ENCODE measurements at regions not wholly inside any gene's neighbourhood (a gene's known extent, or its start where the extent isn't known, plus 50 kb on each side); places are given as distances from the start of the nearest gene placed in this dataset.
A peak's percentile ranks its signal among the peaks of the same experiment; 100 is the strongest.
"Not testable (repeated sequence)": the region's sequence is repeated elsewhere in the genome, so short reads cannot be mapped to it uniquely, and the experiment has no call there.

DNA sequence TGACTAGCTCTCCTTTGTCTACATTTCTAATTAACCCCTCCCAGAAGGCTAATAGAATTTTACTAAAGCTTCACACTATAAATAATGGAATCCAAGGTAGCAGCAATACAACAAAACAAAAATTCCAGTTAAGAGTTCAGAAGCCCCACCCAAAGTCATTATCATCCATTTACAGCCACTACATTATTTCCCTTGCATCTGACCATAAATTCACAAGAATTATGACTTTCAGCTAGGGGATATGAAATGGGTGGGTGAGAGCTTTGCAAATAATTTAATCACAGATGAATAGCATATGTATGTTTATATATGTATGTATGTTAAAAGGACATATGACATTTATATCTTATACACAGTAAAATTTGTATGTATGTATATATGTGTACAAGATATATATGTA, 65.3 kb upstream of the PTGDR start:
- no peak for DNase-seq (ENCODE audit: low read depth in 4 of 4, low spot score in 2 of 4)

DNA sequence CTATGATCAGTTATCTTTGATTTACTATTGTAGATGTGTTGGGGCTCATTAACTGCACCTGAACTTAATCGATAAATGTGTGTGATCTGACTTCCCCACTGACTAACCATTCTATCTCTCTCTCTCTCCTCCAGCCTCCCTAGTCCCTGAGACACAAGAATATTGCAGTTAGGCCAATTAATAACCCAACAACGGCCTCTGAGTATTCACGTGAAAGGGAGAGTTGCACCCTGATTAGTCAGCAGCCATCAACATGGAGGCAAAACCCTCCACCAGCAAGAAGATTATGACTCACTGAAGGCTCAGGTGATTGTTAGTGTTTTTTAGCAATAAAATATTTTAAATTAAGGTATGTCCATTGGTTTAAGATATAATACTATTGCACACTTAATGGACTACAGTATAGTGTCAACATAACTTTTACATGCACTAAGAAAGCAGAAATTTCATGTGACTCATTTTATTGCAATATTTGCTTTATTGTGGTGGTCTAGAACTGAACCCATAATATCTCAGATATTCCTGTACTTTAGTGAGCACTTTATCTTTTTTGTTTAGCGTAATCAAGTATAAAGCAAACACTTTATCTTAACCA, 77.1 kb upstream of the PTGDR start:
- DNase-seq (ENCODE audit: low read depth in 4 of 4, low spot score in 2 of 4): no peak

DNA sequence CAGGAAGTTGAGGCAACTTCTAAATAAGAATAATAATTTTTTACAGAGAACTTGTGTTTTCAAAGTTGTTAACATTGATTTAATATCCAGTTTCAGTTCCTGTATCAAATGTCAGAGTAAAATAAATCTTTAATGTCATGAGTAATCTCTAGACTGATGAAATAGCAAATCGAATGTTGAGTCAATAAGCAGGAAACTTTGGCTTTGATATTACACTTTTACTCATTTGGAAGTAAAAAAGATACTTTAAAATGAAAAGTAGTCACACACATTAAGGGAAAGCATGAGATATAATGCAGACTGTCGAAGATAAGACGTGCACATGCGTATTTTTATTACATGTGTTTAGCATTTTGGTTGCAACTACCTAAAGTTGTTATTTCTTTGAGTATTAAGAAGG, 78.2 kb upstream of the PTGDR start:
- DNase-seq (ENCODE audit: low read depth in 4 of 4, low spot score in 2 of 4): no peak

DNA sequence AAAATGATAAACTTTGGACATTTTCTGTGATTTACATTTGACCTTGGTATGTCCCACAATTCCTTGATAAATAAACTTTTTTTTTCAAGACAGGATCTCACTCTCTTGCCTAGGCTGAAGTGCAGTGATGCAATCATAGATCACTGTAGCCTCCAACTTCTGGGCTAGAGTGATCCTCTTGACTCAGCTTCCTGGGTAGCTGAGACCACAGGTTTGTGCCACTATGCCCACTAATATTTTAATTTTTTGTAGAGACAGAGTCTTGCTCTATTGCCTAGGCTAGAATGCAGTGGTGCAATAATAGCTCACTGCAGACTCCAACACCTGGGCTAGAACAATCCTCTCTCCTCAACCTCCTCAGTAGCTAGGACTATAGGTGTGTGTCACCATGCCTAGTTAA, 79.1 kb upstream of the PTGDR start:
- DNase-seq (ENCODE audit: low read depth in 4 of 4, low spot score in 2 of 4): no peak

DNA sequence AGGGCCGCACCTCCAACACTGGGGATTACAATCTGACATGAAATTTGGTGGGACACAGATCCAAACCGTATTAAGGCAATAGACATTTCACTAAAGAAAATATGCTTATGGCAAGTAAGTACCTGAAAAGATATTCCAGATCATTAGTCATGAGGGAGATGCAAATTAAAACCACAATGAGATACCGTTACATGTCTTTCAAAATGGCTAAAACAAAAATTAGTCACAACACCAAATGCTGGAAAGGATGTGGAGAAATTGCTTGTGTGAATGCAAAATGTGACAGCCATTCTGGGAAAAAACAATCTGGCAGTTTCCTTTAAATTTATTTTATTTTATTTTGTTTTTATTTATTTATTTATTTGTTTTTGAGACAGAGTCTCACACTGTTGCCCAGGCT, 82.3 kb upstream of the PTGDR start:
- no peak for DNase-seq (ENCODE audit: low read depth in 4 of 4, low spot score in 2 of 4)

DNA sequence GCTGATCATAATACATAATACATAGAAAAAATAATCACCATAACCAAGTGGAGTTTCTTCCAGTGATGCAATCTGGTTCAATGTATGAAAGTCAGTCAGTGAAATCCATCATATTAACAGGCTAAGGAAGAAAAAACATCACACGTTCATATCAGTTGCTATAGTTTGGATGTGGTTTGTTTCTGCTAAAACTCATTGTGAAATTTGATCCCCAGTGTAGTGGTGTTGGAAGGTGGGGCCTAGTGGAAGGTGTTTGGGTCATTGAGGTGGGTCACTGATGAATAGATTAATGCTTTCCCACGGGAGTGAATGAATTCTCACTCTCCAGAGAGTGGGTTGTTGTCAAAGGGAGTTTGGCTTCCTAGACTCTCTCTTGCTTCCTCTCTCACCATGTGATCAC, 84.6 kb upstream of the PTGDR start:
- no peak for DNase-seq (ENCODE audit: low read depth in 4 of 4, low spot score in 2 of 4)

DNA sequence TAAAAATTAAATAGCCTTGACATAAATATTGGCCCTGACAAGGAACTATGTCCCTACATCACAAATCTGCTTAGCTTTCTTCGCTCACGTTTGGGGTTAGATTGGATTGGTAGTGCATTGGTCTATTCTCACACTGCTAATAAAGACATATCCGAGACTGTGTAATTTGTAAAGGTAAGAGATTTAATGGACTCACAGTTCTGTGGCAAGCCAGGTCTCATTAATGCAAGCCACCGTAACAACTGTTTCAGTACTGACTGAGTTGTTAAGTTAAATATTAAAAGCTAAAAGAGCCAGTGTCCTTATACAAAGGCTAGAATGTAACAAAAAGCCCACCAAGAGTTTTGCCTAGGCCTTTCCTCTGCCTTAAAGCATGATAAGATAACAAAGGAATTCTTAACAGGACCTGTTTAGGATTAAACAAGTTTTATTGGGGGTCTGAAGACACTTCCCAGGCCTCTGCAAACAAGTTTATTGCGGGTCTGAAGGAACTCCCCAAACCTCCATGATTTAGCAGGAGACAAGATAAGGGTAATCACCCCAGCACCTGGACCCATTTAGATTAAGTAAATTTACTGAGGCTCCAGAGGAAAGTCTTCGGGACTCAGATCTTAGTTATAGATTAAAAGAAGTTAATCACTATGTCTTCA, 88.2 kb upstream of the PTGDR start:
- no peak for DNase-seq (ENCODE audit: low read depth in 4 of 4, low spot score in 2 of 4)

DNA sequence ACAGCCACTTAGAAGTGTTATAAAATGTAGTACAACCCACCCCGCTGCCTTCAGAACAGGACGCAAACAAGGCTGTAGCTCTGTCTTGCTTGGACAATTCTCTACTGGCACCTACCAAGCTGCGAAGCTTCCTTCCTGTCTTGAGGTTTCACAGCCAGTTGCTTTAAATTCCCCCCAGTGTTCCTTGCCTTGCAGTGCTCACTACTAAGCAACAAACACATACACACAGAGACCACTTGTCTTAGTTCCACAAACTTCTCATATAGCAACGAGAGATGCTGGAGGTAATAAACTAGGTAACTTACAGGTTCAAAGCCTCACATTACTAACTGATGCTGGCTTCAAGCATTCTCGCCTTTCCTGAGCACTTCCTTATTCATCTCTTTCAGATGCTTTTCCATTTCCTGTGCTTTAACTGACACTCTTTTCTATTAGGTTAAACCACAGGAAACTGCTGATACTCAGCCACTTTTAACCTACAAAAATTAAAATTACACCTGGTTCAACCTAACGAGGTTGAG, 91.5 kb upstream of the PTGDR start:
- DNase-seq (ENCODE audit: low read depth in 4 of 4, low spot score in 2 of 4): no peak

DNA sequence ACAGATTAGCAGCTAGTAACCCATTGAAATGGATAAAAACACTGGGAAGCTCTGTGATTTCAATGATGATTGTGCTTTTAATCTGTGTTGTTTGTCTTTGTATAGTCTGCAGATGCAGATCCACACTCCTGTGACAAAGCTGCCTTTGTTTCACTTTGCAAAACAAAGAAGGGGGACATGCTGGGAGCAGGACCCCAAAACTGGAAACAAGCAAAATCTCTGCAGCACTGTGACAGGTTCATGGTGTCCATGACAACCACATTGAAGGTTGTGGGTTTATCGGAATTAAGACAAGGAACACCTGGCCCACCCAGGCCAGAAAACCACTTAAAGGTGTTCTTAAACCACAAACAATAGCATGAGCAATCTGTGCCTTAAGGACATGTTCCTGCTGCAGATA, 95.6 kb upstream of the PTGDR start:
- DNase-seq (ENCODE audit: low read depth in 4 of 4, low spot score in 2 of 4): not testable (repeated sequence)

DNA sequence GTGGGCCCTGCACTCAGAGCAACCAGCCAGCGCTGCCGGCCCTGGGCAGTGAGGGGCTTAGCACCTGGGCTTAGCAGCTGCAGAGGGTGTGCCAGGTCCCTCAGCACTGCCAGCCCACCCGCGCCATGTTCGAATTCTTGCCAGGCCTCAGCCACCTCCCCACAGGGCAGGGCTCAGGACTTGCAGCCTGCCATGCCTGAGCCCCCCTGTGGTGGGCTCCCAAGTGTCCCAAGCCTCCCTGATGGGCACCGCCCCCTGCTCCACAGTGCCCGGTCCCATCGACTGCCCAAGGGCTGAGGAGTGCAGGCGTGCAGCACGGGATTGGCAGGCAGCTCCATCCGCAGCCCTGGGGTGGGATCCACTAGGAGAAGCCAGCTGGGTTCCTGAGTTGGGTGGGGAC, 98.0 kb upstream of the NID2 start:
- no peak for DNase-seq (ENCODE audit: low read depth in 4 of 4, low spot score in 2 of 4)

DNA sequence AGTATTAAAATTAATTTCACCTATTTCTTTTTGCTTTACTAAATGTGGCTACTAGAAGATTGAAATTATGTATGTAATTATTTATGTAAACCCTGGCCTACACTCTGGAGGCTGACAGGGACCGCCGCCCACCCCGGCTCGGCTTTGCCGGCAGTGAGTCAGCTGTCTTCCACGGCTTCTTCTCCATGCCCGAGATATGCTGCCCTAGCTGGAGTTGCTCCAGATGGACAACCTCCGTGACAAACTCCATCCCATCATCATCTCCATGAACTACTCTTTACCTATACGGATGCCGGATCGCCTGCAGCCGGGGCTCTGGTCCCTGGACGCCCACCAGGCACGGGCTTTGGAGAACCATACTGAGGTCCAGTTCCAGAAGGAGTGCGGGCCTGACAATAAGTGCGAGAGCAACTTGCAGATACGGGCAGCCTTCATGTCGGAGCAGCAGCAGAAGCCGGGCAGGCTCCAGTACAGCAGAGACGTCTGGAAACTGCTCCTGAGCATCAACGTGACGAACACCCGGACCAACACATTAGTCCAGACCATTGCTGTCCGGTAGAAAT, 86.9 kb upstream of the NID2 start:
- DNase-seq (ENCODE audit: low read depth in 4 of 4, low spot score in 2 of 4): no peak

DNA sequence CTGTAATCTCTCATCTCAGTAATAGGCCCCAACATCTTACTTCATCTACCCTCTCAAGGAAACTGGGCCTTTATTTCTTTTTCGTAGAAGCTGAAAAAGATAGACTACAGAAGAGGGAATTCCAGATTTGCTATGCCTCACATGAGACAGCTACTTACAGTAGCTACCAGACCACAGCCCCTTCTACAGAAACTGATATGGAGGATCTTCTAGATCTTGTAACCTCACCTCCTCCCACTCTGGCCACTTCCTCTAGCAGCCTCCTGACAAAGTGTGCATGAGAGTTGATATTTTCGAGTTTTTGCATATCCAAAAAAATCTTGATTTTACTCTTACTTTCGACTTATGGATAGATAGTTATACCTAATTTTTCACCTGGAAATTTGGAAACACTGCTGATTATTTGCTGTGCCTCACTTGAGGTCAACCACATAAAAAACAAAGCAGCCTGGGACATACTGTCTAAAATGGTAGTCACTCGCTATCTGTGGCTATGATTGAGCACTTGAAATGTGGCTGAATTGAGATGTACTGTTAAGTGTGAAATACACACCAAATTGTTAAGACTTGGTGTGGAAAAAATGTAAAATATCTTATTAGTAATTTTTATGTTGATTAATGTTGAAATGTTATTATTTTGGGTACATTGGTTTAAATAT, 86.3 kb upstream of the NID2 start:
- DNase-seq (ENCODE audit: low read depth in 4 of 4, low spot score in 2 of 4): no peak

DNA sequence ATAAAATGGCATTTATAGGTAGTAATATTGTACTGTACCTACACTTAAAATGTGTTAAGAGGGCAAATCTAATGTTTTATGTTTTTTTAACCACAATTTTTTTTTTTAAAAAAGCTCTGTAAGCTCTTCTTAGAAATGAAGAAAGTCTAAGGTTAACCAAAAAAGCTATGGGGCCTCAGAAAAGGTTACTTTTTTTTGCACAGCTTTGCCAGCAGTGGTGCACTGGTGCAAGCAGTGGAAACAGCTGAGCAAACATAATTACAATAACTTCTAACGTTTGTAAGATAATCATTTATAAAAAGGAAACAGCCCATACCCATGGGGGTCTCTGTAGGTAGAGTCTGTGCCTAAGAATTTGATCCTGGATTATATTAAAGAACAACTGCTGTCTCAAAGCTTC, 85.1 kb upstream of the NID2 start:
- no peak for DNase-seq (ENCODE audit: low read depth in 4 of 4, low spot score in 2 of 4)

DNA sequence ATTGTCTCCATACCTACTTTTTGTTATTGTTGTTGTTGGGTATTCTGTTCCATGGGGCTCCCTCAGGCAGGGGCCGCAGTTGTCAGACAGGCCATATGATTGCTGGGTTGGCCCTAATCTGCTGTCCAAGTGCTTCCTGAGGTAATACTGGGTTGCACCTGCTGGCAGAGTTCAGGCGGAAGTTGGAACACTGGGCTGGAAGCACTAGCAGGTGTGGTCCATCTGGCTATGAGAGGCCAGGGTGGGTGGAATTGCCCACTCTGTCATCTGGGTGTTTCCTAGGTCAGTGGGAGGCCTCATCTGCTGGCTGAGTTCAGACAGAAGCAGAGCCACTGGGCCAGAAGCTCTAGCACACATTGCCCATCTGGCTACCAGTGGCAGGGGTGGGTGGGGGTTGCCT, 81.3 kb upstream of the NID2 start:
- DNase-seq (ENCODE audit: low read depth in 4 of 4, low spot score in 2 of 4): no peak

DNA sequence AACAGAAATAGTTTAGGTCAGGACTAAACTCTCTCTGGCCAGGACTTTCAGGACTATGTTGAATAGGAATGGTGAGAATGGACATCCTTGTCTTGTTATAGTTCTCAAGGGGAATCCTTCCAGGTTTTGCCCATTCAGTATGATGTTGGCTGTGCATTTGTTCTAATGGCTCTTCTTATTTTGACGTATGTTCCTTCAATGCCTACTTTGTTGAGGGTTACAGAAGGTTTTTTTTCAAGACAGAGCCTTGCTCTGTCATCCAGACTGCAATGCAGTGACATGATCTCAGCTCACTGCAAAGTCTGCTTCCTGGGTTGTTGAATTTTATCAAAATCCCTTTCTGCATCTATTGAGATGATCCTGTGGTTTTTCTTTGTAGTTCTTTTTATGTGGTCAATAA, 79.5 kb upstream of the NID2 start:
- DNase-seq (ENCODE audit: low read depth in 4 of 4, low spot score in 2 of 4): no peak

DNA sequence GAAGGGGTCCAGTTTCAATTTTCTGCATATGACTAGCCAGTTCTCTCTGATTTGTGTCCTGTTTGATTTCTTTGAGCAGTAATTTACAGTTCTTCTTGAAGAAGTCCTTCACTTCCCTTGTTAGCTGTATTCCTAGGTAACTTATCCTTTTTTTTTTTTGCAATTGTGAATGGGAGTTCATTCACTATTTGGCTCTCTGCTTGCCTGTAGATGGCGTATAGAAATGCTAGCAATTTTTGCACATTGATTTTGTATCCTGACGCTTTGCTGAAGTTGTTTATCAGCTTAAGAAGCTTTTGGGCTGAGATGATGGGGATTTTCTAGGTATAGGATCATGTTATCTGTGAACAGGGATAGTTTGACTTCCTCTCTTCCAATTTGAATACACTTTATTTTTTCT, 77.6 kb upstream of the NID2 start:
- DNase-seq (ENCODE audit: low read depth in 4 of 4, low spot score in 2 of 4): no peak

DNA sequence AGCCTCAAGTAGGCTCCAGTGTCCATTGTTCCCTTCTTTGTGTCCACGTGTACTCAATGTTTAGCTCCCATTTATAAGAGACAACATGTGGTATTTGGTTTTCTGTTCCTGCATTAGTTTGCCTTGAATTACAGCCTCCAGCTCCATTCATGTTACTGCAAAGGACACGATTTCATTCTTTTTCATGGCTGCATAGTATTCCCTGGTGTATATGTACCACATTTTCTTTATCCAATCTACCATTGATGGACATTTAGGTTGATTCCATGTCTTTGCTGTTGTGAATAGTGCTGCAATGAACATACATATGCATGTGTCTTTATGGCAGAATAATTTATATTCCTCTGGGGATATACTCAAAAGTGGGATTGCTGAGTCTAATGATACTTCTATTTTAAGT, 75.2 kb upstream of the NID2 start:
- DNase-seq (ENCODE audit: low read depth in 4 of 4, low spot score in 2 of 4): not testable (repeated sequence)

DNA sequence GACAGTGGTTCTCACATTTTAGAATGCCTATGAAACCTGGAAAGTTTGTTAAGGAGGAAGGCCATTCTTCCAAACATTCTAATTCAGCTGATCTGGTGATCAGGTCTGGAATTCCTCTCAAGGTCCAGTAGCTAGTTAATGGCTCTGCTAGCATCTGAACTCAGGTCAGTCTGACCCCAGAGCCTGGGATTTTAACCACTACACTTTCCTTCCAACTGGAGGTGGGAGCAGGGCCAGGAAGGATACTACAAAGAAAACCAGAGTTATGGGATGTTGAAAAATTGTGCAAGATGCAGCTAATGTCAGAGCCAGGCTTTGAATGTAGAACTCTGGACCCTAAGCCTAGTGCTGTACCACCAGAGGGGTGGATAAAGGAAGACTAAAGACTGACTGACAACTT, 73.6 kb upstream of the NID2 start:
- no peak for DNase-seq (ENCODE audit: low read depth in 4 of 4, low spot score in 2 of 4)

DNA sequence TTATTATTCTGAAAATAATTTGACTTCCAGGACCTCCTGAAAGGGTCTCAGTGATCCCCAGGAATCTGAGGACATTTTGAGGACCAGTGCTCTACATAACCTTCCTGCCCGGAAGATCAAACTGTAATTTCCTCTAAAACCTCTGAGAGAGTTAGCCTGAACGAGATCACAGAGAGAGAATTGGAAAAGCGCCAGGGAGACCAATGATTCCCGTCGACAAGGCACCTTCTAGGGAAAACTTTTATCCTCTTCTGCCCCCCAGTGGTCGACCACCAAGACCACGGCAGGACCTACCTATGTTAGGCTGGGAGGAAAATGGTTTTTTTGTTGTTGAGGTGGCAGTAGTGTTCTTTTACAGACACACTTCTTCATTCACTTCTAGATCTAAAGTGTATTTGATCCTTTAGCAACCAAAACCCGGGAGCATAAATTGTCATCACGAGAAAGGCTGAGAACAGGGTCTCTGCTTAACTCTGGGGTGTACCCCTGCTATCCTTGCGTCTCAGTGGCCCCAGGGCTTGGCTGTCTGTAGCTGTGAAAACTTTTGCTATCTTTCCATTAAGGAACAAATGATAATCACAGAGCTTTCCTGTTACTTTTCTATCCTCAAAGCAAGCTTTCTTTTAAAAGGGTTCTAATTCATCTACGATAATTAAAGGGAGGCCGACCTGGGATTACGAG, 62.9 kb upstream of the NID2 start:
- DNase-seq (ENCODE audit: low read depth in 4 of 4, low spot score in 2 of 4): peak; percentile 75 to 93 (median 80)

DNA sequence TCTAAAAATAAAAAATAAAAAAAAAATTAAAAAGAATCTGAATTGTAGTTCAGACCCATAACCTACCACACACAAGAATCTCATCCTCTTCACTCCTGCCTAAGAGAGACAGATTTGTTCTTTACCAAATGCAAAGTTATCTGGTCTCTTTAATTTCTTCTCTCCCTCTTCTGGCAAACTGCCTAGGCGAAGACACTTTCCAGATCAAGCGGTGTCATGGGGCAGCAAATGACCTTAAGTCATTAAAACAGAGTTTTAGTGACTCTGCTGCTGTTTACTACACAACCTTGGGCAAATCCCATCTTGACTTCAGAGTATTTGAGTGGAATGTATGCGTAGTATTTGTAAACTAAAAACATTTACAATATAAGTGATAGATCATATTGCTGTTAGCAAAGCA, 60.9 kb upstream of the NID2 start:
- DNase-seq (ENCODE audit: low read depth in 4 of 4, low spot score in 2 of 4): no peak

DNA sequence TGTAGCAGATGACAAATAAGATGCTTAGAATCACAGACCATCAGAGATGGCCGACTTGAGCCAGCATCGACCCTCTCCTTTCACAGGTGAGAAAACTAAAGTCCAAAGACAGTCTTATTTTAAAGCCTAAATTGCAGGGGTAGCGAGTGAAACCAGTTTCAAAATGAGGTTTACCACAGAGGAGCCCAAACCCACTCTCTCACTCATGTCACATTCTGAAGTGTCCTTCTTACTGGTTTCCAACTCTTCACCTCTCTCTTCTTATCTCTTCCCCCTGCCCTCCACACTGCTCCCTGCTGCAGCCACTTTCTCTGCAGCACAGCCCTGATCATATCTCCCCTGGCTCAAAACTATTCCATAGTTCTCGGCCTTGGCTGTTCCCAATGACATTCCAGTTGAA, 57.0 kb upstream of the NID2 start:
- DNase-seq (ENCODE audit: low read depth in 4 of 4, low spot score in 2 of 4): no peak

Data from left renal cortex interstitium (tissue), 4 donors.